HG02642 (cell line): ENCODE measurements at regions not wholly inside any gene's neighbourhood (a gene's known extent, or its start where the extent isn't known, plus 50 kb on each side); places are given as distances from the start of the nearest gene placed in this dataset.
"Not testable (repeated sequence)": the region's sequence is repeated elsewhere in the genome, so short reads cannot be mapped to it uniquely, and the experiment has no call there.

ENCODE experiments used
- ATAC-seq: cut with Tn5 transposase; IDR thresholded peaks from one replicate; pipeline ENCODE4 v1.9.1; 2021; ENCODE audit warnings: mild to moderate bottlenecking; ENCODE audit not compliant: unreplicated experiment, poor library complexity

- ATAC-seq = peak; percentile 22
Observed at GRCh38 chr7:119197172-119197876, 972.8 kb downstream of the ANKRD7 start.

- ATAC-seq = peak; percentile 93
Observed at GRCh38 chr7:119197877-119198527, 973.5 kb downstream of the ANKRD7 start.

GRCh38 chr7:119219663-119220062 lies 995.2 kb downstream of the ANKRD7 start:
- no peak for ATAC-seq

- ATAC-seq = no peak
Observed at GRCh38 chr7:119223930-119224329, 999.4 kb downstream of the ANKRD7 start.

- no peak for ATAC-seq
Observed at GRCh38 chr7:119228482-119228881, 1004.0 kb downstream of the ANKRD7 start.

GRCh38 chr7:119232091-119232490 lies 1007.6 kb downstream of the ANKRD7 start:
- no peak for ATAC-seq

GRCh38 chr7:119233015-119233414 lies 1008.5 kb downstream of the ANKRD7 start:
- ATAC-seq = no peak

- no peak for ATAC-seq
Observed at GRCh38 chr7:119252962-119253361, 1020.0 kb upstream of the KCND2 start.

GRCh38 chr7:119254742-119255141 lies 1018.2 kb upstream of the KCND2 start:
- no peak for ATAC-seq

GRCh38 chr7:119256001-119256400 lies 1017.0 kb upstream of the KCND2 start:
- ATAC-seq = no peak

GRCh38 chr7:119256446-119257131 lies 1016.4 kb upstream of the KCND2 start:
- no peak for ATAC-seq

- ATAC-seq = not testable (repeated sequence)
Observed at GRCh38 chr7:119266790-119267189, 1006.2 kb upstream of the KCND2 start.

- ATAC-seq = peak; percentile 98
Observed at GRCh38 chr7:119270045-119270464, 1002.9 kb upstream of the KCND2 start.

GRCh38 chr7:119270644-119271043 lies 1002.3 kb upstream of the KCND2 start:
- ATAC-seq = no peak

GRCh38 chr7:119271147-119271779 lies 1001.7 kb upstream of the KCND2 start:
- ATAC-seq = no peak

- ATAC-seq = no peak
Observed at GRCh38 chr7:119281181-119281846, 991.7 kb upstream of the KCND2 start.

GRCh38 chr7:119283353-119283752 lies 989.6 kb upstream of the KCND2 start:
- ATAC-seq = no peak

- no peak for ATAC-seq
Observed at GRCh38 chr7:119288416-119288815, 984.6 kb upstream of the KCND2 start.

GRCh38 chr7:119300341-119300740 lies 972.6 kb upstream of the KCND2 start:
- ATAC-seq = not testable (repeated sequence)

GRCh38 chr7:119320316-119320715 lies 952.7 kb upstream of the KCND2 start:
- no peak for ATAC-seq
